ENCODE measurements at regions not wholly inside any gene's neighbourhood (a gene's known extent, or its start where the extent isn't known, plus 50 kb on each side); places are given as distances from the start of the nearest gene placed in this dataset.
A peak's percentile ranks its signal among the peaks of the same experiment; 100 is the strongest.
"Not testable (repeated sequence)": the region's sequence is repeated elsewhere in the genome, so short reads cannot be mapped to it uniquely, and the experiment has no call there.

DNA sequence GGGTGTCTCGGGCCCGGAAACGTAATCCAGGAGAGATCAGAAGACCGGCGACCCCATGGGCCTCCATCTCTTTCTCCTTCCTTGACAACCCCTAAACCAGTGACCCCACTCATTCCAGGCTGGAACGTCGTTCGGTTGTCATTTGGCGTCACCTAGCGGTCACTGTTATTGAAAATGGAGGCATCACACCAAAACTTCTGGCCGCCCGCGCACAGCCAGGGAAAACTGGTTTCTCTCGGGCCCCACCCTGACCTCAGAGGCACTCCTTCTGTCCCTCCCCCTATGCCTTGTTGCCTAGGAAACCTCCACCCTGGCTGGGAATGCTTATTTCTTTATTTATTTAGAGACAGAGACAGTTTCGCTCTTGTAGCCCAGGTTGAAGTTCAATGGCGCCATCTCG is 2327.3 kb upstream of the TPTE start:
- DNase-seq (ENCODE audit: low read depth in 3 of 3, low spot score in 1 of 3), result not testable (repeated sequence)

DNA sequence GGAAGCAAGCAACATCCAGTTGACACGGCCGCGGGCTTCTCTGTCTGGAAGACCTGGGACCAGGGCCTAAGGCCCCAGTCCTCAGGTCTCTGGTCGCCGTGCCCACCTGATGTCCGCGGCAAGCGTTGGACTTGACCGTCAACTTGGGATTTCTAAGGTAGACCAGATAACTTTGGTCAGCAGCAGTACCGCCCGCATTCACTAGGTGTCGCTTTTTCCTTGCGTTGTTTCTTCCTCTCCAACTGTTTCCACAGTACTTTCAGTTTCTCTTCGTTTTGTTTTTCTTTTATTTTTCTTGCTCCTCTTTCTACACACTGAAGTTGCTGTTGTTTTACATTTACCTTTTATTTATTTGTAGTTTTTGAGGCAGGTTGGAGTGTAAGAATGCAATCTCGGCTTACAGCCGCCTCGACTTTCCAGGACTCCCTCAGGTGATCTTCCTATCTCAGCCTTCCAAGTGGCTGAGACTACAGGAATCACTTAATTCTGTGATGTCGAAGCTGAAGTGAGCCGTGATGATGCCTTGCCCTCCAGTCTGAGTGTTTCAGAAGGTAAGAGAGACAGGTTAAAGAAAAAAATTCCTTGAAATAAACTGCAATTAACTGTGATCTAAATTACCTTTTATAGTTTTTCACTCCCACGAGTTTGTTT is 2323.9 kb upstream of the TPTE start:
- not testable (repeated sequence) for DNase-seq (ENCODE audit: low read depth in 3 of 3, low spot score in 1 of 3)

GRCh38 chr21:8205094-8205891 is 2316.1 kb upstream of the TPTE start:
- not testable (repeated sequence) for DNase-seq (ENCODE audit: low read depth in 3 of 3, low spot score in 1 of 3)

- not testable (repeated sequence) for DNase-seq (ENCODE audit: low read depth in 3 of 3, low spot score in 1 of 3)
Observed at GRCh38 chr21:8205892-8206188, 2315.5 kb upstream of the TPTE start.

GRCh38 chr21:8212986-8213550 is 2308.3 kb upstream of the TPTE start:
- DNase-seq (ENCODE audit: low read depth in 3 of 3, low spot score in 1 of 3), result peak in 2 of 3 donors; percentile 72 to 85

DNA sequence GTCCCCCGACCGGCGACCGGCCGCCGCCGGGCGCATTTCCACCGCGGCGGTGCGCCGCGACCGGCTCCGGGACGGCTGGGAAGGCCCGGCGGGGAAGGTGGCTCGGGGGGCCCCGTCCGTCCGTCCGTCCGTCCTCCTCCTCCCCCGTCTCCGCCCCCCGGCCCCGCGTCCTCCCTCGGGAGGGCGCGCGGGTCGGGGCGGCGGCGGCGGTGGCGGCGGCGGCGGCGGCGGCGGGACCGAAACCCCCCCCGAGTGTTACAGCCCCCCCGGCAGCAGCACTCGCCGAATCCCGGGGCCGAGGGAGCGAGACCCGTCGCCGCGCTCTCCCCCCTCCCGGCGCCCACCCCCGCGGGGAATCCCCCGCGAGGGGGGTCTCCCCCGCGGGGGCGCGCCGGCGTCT is 2306.8 kb upstream of the TPTE start:
- not testable (repeated sequence) for DNase-seq (ENCODE audit: low read depth in 3 of 3, low spot score in 1 of 3)

- not testable (repeated sequence) for DNase-seq (ENCODE audit: low read depth in 3 of 3, low spot score in 1 of 3)
Observed at GRCh38 chr21:8229366-8230150, 2291.8 kb upstream of the TPTE start.

DNA sequence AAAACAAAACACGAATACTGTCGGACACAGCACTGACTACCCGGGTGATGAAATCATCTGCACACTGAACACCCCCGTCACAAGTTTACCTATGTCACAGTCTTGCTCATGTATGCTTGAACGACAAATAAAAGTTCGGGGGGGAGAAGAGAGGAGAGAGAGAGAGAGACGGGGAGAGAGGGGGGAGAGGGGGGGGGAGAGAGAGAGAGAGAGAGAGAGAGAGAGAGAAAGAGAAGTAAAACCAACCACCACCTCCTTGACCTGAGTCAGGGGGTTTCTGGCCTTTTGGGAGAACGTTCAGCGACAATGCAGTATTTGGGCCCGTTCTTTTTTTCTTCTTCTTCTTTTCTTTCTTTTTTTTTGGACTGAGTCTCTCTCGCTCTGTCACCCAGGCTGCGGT is 2290.1 kb upstream of the TPTE start:
- DNase-seq (ENCODE audit: low read depth in 3 of 3, low spot score in 1 of 3), result not testable (repeated sequence)

DNA sequence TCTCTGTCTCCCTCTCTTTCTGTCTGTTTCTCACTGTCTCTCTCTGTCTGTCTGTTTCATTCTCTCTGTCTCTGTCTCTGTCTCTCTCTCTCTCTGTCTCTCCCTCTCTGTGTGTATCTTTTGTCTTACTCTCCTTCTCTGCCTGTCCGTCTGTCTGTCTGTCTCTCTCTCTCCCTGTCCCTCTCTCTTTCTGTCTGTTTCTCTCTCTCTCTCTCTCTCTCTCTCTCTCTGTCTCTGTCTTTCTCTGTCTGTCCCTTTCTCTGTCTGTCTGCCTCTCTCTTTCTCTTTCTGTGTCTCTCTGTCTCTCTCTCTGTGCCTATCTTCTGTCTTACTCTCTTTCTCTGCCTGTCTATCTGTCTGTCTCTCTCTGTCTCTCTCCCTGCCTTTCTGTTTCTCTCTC is 2288.4 kb upstream of the TPTE start:
- DNase-seq (ENCODE audit: low read depth in 3 of 3, low spot score in 1 of 3), result not testable (repeated sequence)

- not testable (repeated sequence) for DNase-seq (ENCODE audit: low read depth in 3 of 3, low spot score in 1 of 3)
Observed at GRCh38 chr21:8234059-8234458, 2287.3 kb upstream of the TPTE start.

GRCh38 chr21:8244723-8245641 is 2276.4 kb upstream of the TPTE start:
- not testable (repeated sequence) for DNase-seq (ENCODE audit: low read depth in 3 of 3, low spot score in 1 of 3)

GRCh38 chr21:8245642-8246402 is 2275.6 kb upstream of the TPTE start:
- not testable (repeated sequence) for DNase-seq (ENCODE audit: low read depth in 3 of 3, low spot score in 1 of 3)

GRCh38 chr21:8251701-8252100 is 2269.7 kb upstream of the TPTE start:
- not testable (repeated sequence) for DNase-seq (ENCODE audit: low read depth in 3 of 3, low spot score in 1 of 3)

- not testable (repeated sequence) for DNase-seq (ENCODE audit: low read depth in 3 of 3, low spot score in 1 of 3)
Observed at GRCh38 chr21:8255094-8255493, 2266.3 kb upstream of the TPTE start.

DNA sequence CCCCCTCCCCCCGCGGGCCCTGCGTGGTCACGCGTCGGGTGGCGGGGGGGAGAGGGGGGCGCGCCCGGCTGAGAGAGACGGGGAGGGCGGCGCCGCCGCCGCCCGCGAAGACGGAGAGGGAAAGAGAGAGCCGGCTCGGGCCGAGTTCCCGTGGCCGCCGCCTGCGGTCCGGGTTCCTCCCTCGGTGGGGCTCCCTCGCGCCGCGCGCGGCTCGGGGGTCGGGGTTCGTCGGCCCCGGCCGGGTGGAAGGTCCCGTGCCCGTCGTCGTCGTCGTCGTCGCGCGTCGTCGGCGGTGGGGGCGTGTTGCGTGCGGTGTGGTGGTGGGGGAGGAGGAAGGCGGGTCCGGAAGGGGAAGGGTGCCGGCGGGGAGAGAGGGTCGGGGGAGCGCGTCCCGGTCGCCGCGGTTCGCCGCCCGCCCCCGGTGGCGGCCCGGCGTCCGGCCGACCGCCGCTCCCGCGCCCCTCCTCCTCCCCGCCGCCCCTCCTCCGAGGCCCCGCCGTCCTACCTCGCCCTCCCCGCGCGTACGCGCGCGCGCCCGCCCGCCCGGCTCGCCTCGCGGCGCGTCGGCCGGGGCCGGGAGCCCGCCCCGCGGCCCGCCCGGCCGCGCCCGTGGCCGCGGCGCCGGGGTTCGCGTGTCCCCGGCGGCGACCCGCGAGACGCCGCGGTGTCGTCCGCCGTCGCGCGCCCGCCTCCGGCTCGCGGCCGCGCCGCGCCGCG is 2264.1 kb upstream of the TPTE start:
- peak in 1 of 3 donors; percentile 8 for DNase-seq (ENCODE audit: low read depth in 3 of 3, low spot score in 1 of 3)

DNA sequence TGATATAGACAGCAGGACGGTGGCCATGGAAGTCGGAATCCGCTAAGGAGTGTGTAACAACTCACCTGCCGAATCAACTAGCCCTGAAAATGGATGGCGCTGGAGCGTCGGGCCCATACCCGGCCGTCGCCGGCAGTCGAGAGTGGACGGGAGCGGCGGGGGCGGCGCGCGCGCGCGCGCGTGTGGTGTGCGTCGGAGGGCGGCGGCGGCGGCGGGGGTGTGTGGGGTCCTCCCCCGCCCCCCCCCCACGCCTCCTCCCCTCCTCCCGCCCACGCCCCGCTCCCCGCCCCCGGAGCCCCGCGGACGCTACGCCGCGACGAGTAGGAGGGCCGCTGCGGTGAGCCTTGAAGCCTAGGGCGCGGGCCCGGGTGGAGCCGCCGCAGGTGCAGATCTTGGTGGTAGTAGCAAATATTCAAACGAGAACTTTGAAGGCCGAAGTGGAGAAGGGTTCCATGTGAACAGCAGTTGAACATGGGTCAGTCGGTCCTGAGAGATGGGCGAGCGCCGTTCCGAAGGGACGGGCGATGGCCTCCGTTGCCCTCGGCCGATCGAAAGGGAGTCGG is 2261.2 kb upstream of the TPTE start:
- DNase-seq (ENCODE audit: low read depth in 3 of 3, low spot score in 1 of 3), result not testable (repeated sequence)

Measured in stimulated activated CD4-positive, alpha-beta T cell treated with anti-CD3 and anti-CD28 coated beads, TNF-alpha, amount 100 ng/mL, for 1 hour (primary cell).